Lung (tissue), 11 donors: ENCODE measurements at regions not wholly inside any gene's neighbourhood (a gene's known extent, or its start where the extent isn't known, plus 50 kb on each side); places are given as distances from the start of the nearest gene placed in this dataset.

Source experiments
- ATAC-seq: fragments of 200-7000 bp; cut with Tn5 transposase; one replicate; pipeline ENCODE4 v1.9.1; 2020; ENCODE audit warnings: moderate number of reproducible peaks; ENCODE audit not compliant: insufficient read depth, low FRiP score
- DNase-seq, 3 donors: peaks; one replicate each; pipeline ENCODE4 v3.0.0-alpha.2; 2013 to 2017
- H3K27ac ChIP-seq, 2 donors: one replicate each; pipeline ENCODE4 v1.5.1; 2013; ENCODE audit warnings: mild to moderate bottlenecking in 2 of 2, moderate library complexity in 2 of 2, control low read depth in 1 of 2, inconsistent platforms in 1 of 2, low read depth in 1 of 2, low read length in 1 of 2
- H3K27me3 ChIP-seq, 3 donors: one replicate each; pipeline ENCODE4 v1.5.1; 2013; ENCODE audit warnings: low read length in 2 of 3; ENCODE audit not compliant: control insufficient read depth in 3 of 3, insufficient read depth in 3 of 3
- H3K36me3 ChIP-seq, 4 donors: one replicate each; pipeline ENCODE4 v1.5.1; 2013; ENCODE audit warnings: low read length in 4 of 4, mild to moderate bottlenecking in 1 of 4, moderate library complexity in 1 of 4; ENCODE audit not compliant: control insufficient read depth in 4 of 4, insufficient read depth in 4 of 4
- H3K4me1 ChIP-seq, 5 donors: one replicate each; pipeline ENCODE4 v1.5.1; 2013; ENCODE audit warnings: low read length in 5 of 5, mild to moderate bottlenecking in 2 of 5, moderate library complexity in 1 of 5; ENCODE audit not compliant: control insufficient read depth in 5 of 5, insufficient read depth in 5 of 5
- H3K4me3 ChIP-seq: one replicate; pipeline ENCODE4 v1.5.1; 2013; ENCODE audit warnings: mild to moderate bottlenecking, control low read depth, moderate library complexity
- H3K9ac ChIP-seq, 2 donors: one replicate each; pipeline ENCODE4 v1.5.1; 2013; ENCODE audit warnings: low read length in 2 of 2, control low read depth in 1 of 2; ENCODE audit not compliant: insufficient read depth in 1 of 2
- H3K9me3 ChIP-seq, 4 donors: one replicate each; pipeline ENCODE4 v1.5.1; 2013; ENCODE audit warnings: low read length in 3 of 4, mild to moderate bottlenecking in 1 of 4, moderate library complexity in 1 of 4; ENCODE audit not compliant: control insufficient read depth in 4 of 4, insufficient read depth in 3 of 4
- WGBS, 2 donors: extraction: QIAGEN DNeasy Blood & Tissue Kit; methylation state at CpG; one replicate each; pipeline ENCODE4 v1.1.7; 2013; 5-methylcytosine and 5-hydroxymethylcytosine counted together
- TF ChIP-seq, protein P1 (sequence below): IDR thresholded peaks from 2 replicates; pipeline ENCODE4 v1.5.1; 2012; ENCODE audit warnings: mild to moderate bottlenecking; ENCODE audit errors: control extremely low read depth, extremely low read depth
- donor health status: control.
- donor health status: control.
- donor health status: Bipolar disorder and iron deficiency.
- donor health status: healthy.
- donor health status: DM: yes; HTN: yes; CAD: no.

- no peak for ATAC-seq
- WGBS, 2 donors: 87 to 89% methylated on average over 6 of the region's 6 CpGs
- TF ChIP-seq, protein P1, sequence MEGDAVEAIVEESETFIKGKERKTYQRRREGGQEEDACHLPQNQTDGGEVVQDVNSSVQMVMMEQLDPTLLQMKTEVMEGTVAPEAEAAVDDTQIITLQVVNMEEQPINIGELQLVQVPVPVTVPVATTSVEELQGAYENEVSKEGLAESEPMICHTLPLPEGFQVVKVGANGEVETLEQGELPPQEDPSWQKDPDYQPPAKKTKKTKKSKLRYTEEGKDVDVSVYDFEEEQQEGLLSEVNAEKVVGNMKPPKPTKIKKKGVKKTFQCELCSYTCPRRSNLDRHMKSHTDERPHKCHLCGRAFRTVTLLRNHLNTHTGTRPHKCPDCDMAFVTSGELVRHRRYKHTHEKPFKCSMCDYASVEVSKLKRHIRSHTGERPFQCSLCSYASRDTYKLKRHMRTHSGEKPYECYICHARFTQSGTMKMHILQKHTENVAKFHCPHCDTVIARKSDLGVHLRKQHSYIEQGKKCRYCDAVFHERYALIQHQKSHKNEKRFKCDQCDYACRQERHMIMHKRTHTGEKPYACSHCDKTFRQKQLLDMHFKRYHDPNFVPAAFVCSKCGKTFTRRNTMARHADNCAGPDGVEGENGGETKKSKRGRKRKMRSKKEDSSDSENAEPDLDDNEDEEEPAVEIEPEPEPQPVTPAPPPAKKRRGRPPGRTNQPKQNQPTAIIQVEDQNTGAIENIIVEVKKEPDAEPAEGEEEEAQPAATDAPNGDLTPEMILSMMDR: no peak
These were observed 76.3 kb upstream of the NR2F2 start for GRCh38 chr15:96254173-96254572.

DNA sequence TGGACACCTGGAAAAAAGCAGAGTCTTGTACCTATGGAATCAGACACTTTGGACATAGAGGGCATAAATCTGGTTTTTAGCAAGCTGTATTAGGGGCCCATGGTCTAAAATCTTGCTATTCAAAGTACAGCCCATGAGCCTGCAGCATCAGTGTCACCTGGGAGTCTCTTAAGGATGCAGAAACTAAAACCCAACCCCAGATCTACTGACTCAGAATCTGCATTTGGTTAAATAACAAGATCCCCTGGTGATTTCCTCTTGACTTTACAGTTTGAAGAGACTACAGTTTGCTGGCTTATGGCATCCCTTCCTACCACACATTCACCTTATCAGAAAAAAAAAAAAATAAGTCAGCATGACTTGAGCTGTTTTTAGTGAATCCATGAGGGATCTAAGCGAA is 74.9 kb upstream of the NR2F2 start:
- DNase-seq (no peak), ATAC-seq (no peak)
- H3K9ac ChIP-seq: no peak overlapping the region
- no peak overlapping the region for H3K27ac ChIP-seq
- 82 to 89% methylated on average over 1 of the region's 1 CpG for WGBS, 2 donors
- TF ChIP-seq, protein P1: no peak
- no peak overlapping the region for H3K4me3 ChIP-seq
- H3K4me1 ChIP-seq: peaks cover 0 to 3% (median 0%) of the 10 kb centered on the region in 5 donors
- no peaks in the 10 kb centered on the region for H3K9me3 ChIP-seq
- peaks cover 0 to 12% (median 4%) of the 10 kb centered on the region in 4 donors for H3K36me3 ChIP-seq
- H3K27me3 ChIP-seq: no peaks in the 10 kb centered on the region

More at GRCh38 chr15:96254173-96254572, 76.3 kb upstream of the NR2F2 start:
- Histone ChIP-seq H3K27me3 (no peaks in the 10 kb centered on the region), H3K27ac (no peak overlapping the region), H3K9me3 (no peaks in the 10 kb centered on the region), H3K4me3 (no peak overlapping the region), H3K36me3 (peaks cover 0 to 12% (median 4%) of the 10 kb centered on the region in 4 donors), H3K4me1 (peaks cover 0 to 3% (median 0%) of the 10 kb centered on the region in 5 donors), H3K9ac (no peak overlapping the region)
- no peak for DNase-seq

GRCh38 chr15:96261575-96262034 is 68.9 kb upstream of the NR2F2 start:
- Histone ChIP-seq H3K4me3 (no peak overlapping the region), H3K9me3 (peaks cover 0 to 1% (median 0%) of the 10 kb centered on the region in 4 donors), H3K4me1 (peaks cover 0 to 38% (median 11%) of the 10 kb centered on the region in 5 donors), H3K36me3 (no peaks in the 10 kb centered on the region), H3K27me3 (no peaks in the 10 kb centered on the region), H3K27ac (no peak overlapping the region), H3K9ac (no peak overlapping the region)
- DNase-seq (peak in 2 of 3 donors; percentile 49 to 73), ATAC-seq (no peak)
- 45 to 54% methylated on average over 4 of the region's 4 CpGs for WGBS, 2 donors
- TF ChIP-seq, protein P1: no peak

- Histone ChIP-seq H3K36me3 (no peaks in the 10 kb centered on the region), H3K9ac (no peak overlapping the region), H3K4me3 (no peak overlapping the region), H3K27ac (no peak overlapping the region), H3K27me3 (no peaks in the 10 kb centered on the region), H3K4me1 (peaks cover 0 to 40% (median 11%) of the 10 kb centered on the region in 5 donors), H3K9me3 (peaks cover 0 to 1% (median 0%) of the 10 kb centered on the region in 4 donors)
- DNase-seq: no peak
- ATAC-seq: no peak
- WGBS, 2 donors: 67 to 69% methylated on average over 4 of the region's 4 CpGs
- TF ChIP-seq, protein P1: no peak
These were observed 68.4 kb upstream of the NR2F2 start for GRCh38 chr15:96262097-96262496.
